SK-N-MC (cell line): ENCODE measurements at regions not wholly inside any gene's neighbourhood (a gene's known extent, or its start where the extent isn't known, plus 50 kb on each side); places are given as distances from the start of the nearest gene placed in this dataset.

Source experiments
- EZH2 ChIP-seq: fragments of 200-600 bp; sonication (generic); IDR thresholded peaks from one replicate; pipeline ENCODE4 v1.6.1; 2017; ENCODE audit warnings: antibody characterized with exemption
- FOXP2 ChIP-seq: optimal IDR thresholded peaks from 2 replicates; pipeline ENCODE3; 2011; ENCODE audit warnings: mild to moderate bottlenecking, moderate library complexity; ENCODE audit not compliant: insufficient read depth; ENCODE audit errors: extremely low read length, control extremely low read depth
- POLR2AphosphoS5 ChIP-seq: IDR thresholded peaks from 2 replicates; pipeline ENCODE4 v1.6.1; 2012; ENCODE audit warnings: mild to moderate bottlenecking, low read depth, low read length, borderline replicate concordance

DNA sequence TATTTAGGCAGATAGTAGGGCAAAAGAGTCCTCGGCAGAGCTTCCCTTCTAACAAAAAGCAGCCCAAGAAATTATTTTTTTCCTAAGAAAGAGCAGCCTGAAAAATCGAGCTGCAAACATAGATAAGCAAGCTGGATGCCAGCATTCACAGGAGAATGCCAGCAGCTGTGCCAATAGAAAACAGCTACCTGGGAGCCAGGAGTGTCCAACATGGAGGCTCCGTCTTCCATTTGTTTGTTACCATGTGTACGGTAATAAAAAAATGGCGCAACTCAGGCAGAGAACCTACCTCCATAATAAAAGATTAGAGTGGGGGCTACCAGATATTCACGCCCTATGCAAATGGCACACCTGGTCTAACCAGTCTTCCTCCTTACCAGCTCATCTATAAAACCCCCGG lies 77.6 kb upstream of the IPO5 start:
- no peak for TF ChIP-seq POLR2AphosphoS5
- TF ChIP-seq FOXP2: no peak
- no peak for TF ChIP-seq EZH2
